ENCODE measurements at regions not wholly inside any gene's neighbourhood (a gene's known extent, or its start where the extent isn't known, plus 50 kb on each side); places are given as distances from the start of the nearest gene placed in this dataset.
A peak's percentile ranks its signal among the peaks of the same experiment; 100 is the strongest.

- no peak for DNase-seq (ENCODE audit: low read depth)
Observed at GRCh38 chr18:47758000-47758399, 172.5 kb downstream of the SMAD2 start.

DNA sequence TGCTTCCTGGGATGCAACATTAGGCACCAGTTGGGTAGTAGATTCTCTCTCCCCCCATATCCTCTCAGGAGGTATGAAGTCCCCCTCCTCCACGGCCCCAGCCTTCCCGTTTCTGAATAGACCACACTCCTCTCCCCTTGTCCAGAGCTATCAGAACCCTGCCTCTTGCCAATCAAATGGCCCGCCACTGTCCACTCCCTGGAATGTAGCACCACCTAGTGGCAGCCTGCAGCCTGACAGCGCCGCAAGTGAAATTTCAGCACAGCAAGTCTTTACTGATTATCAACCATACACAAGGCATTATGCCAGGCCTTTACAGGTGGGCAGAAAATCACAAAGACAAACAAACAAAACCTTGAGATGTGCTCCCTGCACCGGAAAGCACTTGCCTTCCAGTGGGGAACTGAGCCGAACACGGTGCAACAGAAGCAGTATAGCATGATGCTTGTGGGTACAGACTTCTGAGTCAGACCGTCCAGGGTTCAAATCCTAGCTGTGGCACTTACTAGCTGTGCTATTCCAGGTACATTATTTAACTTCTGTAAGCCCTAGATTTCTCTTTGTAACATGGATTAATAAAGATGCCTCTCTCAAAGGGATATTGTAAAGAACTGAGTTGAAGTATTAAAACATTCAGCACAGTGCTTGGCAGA is 174.0 kb downstream of the SMAD2 start:
- DNase-seq (ENCODE audit: low read depth): peak; percentile 42

DNA sequence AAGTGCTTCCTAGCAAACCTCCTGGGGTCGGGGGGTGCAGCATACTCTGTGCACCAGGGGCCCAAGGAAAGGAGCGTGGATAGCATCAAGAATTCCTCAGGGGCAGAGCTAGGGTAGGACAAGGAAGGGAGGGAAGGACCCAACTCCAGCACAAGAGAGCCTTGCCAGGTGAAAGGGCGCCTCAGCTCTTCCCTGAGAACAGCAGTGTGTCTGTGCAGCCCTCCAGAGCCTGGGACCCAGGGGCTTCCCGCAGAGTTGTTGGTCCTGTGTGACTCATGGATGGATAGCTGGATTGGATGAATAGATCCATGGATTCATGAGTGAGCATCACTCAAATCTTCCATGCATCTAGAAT is 175.4 kb downstream of the SMAD2 start:
- DNase-seq (ENCODE audit: low read depth): no peak

GRCh38 chr18:47754311-47755101 is 176.0 kb downstream of the SMAD2 start:
- DNase-seq (ENCODE audit: low read depth): no peak

- DNase-seq (ENCODE audit: low read depth): no peak
Observed at GRCh38 chr18:47752796-47753645, 177.4 kb downstream of the SMAD2 start.

DNA sequence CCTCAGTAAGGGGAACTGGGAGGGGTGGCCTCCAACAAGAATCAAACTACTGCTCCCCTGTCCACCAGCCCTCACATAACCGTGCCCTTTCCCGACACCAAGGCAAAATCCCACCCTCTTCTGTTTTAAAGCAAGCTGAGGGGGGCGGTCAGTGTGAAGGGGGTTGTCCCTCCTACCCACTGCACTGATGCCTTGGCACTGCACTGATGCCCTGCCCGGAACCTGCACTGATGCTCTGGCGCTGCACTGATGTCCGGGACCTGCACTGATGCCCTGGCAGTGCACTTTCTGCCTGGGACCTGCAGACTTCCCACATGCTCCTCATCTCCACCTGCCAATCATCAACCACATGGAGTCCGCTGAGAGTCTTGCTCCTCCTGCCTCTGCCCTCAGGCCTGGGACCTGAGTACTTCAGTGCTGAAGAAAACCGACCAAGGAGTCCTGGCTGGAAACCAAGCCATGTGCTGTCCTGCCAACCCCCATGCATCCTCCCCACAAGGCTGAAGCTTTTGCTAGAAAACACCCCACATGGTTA is 179.5 kb downstream of the SMAD2 start:
- no peak for DNase-seq (ENCODE audit: low read depth)

DNA sequence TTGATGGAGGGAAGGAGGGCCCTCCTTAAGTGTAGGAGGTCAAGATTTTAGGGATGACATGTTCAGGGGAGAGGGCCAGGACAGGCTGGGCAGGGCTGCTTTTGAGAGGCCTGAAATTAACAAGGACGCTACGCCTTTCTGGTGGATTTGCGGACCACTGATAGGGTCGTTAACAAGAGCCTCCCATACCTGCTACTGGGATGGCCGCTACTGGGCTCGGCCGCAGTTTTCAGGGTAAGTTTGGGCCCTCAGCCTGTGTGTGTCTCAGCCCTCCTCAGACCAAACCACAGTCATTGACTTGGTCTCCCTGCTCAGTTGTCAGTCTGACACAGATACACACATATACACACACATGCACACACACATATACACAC is 180.9 kb downstream of the SMAD2 start:
- DNase-seq (ENCODE audit: low read depth): no peak

- DNase-seq (ENCODE audit: low read depth): peak; percentile 9
Observed at GRCh38 chr18:47748847-47749599, 181.4 kb downstream of the SMAD2 start.

DNA sequence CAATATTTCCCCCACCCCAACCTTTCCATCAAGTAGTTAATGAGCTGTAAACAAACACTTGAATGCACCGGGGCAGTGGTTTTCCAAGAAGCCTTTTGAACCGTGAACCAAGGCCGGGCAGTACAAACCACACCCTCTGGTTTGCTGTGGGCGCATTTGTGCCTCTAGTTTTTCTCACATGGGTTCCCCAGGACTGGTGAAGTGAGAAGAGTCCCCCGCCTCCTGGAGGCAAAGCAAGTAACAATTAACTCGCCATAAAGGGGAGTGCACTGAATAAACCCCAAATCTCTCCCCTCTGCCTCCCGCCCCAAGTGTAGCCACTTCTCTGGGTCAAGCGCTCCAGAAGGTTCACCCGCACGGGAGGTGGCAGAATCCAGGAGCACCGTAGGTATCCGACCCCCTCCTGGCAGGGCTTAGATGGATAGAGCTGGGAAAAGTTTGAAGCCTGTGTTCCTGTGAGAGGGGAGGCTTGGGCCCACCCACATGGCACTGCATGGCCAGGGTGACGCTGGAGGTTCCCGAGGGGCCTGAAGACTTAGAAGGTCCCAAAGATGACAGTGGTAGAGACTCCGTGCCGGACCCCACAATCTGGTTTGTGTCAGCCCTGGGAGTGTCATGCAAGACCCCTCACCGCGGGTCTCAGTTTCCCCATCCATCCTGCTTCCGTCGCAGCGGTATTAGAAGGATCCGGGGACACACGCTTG is 182.2 kb downstream of the SMAD2 start:
- no peak for DNase-seq (ENCODE audit: low read depth)

DNA sequence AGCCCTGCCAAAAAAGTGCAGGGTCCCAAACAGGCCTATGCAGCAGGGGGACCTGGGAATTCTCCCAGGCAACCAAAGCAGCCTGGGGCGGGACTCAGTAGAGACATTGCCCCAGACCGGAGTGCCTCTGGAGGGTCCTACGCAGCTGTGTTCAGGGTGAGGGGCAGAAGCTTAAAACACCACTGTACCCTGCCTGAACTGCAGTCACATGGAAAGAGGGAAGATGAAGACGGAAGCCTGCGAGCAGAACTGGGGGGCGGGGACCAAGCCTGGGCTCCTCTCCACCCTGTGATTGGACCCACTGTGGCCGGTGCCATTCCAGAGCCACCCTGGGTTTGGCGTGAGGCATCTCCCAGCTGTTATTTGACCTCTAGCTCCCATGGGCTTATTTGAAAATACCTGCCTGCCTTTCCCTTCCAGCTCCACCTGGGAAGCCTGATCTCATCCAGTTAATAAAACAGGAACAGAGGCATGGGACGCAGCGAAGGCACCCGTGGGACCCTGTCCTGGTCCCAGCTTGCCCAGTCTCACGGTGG is 183.1 kb downstream of the SMAD2 start:
- DNase-seq (ENCODE audit: low read depth): no peak

DNA sequence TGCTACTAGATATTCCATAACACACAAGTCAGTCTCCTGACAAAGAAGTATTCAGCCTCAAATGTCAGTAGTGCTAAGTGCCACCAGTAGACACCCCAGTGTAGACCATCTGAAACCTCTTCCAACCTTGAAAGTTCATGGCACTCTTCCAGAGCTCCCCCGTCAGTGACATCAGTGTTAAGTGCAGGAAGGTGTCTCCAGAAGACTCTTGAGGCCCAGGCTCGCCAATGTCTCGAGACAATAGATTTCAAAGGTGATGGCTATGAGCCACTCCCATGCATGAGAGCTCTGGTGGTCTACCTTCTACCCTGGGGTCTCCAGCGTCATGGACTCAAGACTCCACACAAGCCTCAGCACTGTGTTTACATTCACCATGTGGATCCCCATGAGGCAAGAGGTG is 183.8 kb downstream of the SMAD2 start:
- no peak for DNase-seq (ENCODE audit: low read depth)

DNA sequence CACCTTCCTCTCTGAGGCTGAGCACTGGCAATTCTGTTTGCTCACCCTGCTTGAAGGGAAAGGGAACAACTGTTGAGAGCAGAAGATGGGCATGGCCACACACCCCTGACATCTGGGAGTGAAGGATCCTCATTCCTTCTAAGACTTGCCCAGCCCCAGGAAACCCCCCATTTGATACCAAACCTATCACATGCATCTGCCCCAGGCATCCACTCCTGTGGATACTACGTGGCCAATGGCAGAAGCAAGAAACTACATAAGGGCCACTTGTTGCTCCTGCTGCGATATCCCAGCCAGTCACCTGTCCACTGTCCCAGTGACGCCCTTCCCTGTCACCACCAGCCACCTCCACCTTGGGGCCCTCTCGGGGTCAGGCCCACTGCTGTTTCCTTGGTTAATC is 185.2 kb downstream of the SMAD2 start:
- DNase-seq (ENCODE audit: low read depth): no peak

- DNase-seq (ENCODE audit: low read depth): no peak
Observed at GRCh38 chr18:47737956-47738355, 192.5 kb downstream of the SMAD2 start.

DNA sequence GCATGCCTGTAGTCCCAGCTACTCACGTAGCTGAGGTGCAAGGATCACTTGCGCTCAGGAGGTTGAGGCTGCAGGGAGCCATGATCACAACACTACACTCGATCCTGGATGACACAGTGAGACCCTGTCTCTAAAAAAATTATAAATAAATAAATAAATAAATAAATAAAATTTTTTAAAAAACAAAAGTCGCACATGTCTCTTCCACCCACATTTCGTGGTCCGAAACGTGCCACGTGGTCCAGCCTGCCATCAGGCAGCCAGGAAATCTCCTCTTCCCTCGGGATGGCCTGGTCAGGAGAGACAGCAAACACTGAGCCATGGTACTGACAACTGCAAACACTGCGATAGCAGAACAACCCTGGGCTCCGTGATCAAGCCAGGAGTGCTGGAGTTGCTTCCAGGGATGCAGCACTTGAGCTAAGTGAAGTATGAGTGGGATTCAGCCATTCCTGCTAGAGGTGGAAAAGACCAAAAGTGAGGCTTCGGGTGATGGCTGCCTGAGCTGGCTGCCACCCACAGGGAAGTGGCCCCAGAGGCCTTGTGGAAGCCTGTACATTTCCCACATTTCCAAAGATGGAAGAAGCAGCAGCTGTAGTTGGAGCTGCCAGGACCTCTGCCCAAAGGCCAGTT is 193.1 kb downstream of the SMAD2 start:
- DNase-seq (ENCODE audit: low read depth): no peak

DNA sequence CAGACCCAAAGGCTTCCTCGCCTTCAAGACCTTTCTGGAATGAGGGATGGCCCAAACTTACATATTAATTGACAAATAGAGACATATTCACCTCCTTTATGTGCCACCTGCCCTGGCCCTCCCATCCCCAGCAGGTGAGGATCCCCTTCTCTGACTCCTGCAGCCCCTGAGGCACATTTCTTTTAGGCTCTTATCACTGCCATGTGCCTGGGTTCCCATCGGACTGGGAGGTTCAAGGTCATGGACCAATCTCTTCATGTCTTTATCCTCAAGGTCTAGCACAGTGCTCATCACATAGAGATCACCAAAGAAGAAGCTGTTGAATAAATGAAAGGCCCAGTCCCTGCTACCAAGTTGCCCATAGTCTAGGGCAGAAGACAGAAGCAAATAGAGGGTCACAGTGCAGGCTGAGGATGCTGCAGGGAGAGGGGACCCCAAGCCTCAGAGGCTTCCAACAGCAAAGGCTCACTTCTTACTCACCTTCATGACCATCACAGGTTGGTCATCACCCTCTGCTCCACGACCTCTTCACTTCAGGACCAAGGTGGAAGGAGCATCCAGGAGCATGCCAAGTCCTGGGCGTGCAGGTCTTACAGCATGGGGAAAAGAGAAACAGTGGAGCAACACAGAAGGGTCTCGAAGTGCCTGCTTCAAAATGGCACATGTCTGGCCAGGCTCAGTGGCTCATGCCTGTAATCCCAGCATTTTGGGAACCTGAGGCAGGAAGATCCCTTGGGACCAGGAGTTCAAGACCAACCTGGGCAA is 193.9 kb downstream of the SMAD2 start:
- DNase-seq (ENCODE audit: low read depth): no peak

GRCh38 chr18:47735041-47735702 is 195.3 kb downstream of the SMAD2 start:
- no peak for DNase-seq (ENCODE audit: low read depth)

DNA sequence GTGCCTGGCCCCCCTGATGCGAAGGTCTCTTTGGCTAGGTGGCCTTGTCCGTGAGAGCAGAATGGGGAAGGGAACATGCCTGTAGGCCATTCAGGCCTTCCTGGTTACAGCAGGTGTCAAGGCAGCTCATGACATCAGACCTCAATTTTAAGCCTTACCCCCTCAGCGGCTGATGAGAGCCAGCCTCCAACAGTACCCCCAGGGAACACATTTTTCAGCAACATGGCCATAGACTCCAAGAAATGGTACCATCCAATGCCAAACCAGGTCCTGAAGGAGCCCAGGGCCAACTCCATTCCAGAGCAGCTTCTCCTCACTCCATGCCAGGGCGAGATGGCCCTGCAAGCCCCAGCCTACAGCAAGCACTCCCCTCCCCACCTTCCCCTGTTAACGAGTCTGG is 199.2 kb downstream of the SMAD2 start:
- DNase-seq (ENCODE audit: low read depth): no peak

- DNase-seq (ENCODE audit: low read depth): no peak
Observed at GRCh38 chr18:47730795-47731194, 199.7 kb downstream of the SMAD2 start.

DNA sequence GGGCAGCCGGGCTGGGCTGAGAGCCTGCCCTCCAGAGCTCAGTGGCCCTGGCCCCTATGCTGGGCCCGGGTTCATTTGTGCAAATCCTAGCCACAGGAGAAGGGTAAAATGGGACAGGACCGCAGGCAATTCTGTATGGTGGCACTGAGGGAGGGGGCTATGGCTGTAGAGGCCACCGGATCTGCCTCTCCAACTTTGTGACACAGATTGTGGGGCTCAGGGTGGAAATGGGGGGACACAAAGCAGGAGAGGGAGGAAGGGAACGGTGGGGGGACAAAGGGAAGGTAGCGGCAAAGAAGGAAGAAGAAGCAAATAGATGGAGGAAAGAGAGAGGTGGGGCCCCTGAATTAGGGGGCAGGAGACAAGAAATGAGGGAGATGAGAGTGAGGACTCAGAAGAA is 201.1 kb downstream of the SMAD2 start:
- no peak for DNase-seq (ENCODE audit: low read depth)
